Activated CD4-positive, alpha-beta T cell treated with anti-CD3 and anti-CD28 coated beads for 36 hours (primary cell): ENCODE measurements at regions not wholly inside any gene's neighbourhood (a gene's known extent, or its start where the extent isn't known, plus 50 kb on each side); places are given as distances from the start of the nearest gene placed in this dataset.
"Not testable (repeated sequence)": the region's sequence is repeated elsewhere in the genome, so short reads cannot be mapped to it uniquely, and the experiment has no call there.

Source experiments
- ATAC-seq: fragments of 200-7000 bp; cut with Tn5 transposase; one replicate; pipeline ENCODE4 v1.10.0; 2021; ENCODE audit warnings: mild to moderate bottlenecking, moderate library complexity
- CTCF ChIA-PET: fragments of 350-600 bp; sonication (Branson Sonifier 250); formaldehyde crosslinking; loops from one replicate; lab custom pipeline; 2021; ENCODE audit warnings: antibody characterized with exemption; lab: Charles Lee
- POLR2A ChIA-PET: fragments of 350-600 bp; sonication (Branson Sonifier 250); formaldehyde crosslinking; loops from one replicate; lab custom pipeline; 2021; ENCODE audit warnings: antibody characterized with exemption, inconsistent platforms; lab: Charles Lee
- DNase-seq: peaks from one replicate; pipeline ENCODE4 v3.0.0-alpha.2; 2020
- H3K27ac Mint-ChIP-seq: one replicate; pipeline ENCODE4 v1.8.0; 2021; ENCODE audit warnings: mixed read lengths
- H3K27me3 Mint-ChIP-seq: one replicate; pipeline ENCODE4 v1.8.0; 2021; ENCODE audit warnings: mixed read lengths
- H3K36me3 Mint-ChIP-seq: one replicate; pipeline ENCODE4 v1.8.0; 2021; ENCODE audit warnings: low read depth, mixed read lengths
- H3K4me1 Mint-ChIP-seq: one replicate; pipeline ENCODE4 v1.8.0; 2021; ENCODE audit warnings: mixed read lengths
- H3K4me3 Mint-ChIP-seq: one replicate; pipeline ENCODE4 v1.8.0; 2021; ENCODE audit warnings: mild to moderate bottlenecking, moderate library complexity, mixed read lengths
- H3K9me3 Mint-ChIP-seq: one replicate; pipeline ENCODE4 v1.8.0; 2021; ENCODE audit warnings: low read depth, mixed read lengths
- intact Hi-C, 2 experiments: fragments of 100-400 bp; cut with DNase I in 1 of 2; cut with micrococcal nuclease in 1 of 2; formaldehyde crosslinking; loops; one replicate each; pipeline versions ENCODE4 v1.14.2 to v1.15.1; 2022 to 2024; cut with DNase I, micrococcal nuclease

DNA sequence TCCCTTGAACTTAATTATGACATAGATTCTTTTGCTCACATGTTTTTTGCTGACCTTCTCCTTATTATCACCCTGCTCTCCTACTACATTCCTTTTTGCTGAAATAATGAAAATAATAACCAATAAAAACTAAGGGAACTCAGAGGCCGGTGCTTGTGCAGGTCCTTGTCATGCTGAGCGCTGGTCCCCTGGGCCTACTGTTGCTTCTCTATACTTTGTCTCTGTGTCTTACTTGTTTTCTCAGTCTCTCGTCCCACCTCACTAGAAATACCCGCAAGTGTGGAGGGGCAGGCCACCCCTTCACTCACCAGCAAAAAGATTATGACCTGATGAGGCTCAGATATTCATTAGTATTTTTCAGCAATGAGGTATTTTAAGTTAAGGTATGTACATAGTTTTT lies 3918.8 kb upstream of the OR11H1 start:
- H3K36me3 Mint-ChIP-seq, CTCF ChIA-PET, DNase-seq, H3K4me1 Mint-ChIP-seq, intact Hi-C loops, POLR2A ChIA-PET, H3K4me3 Mint-ChIP-seq, H3K27me3 Mint-ChIP-seq, ATAC-seq, H3K27ac Mint-ChIP-seq: not testable (repeated sequence)
- peaks cover 46% of the 10 kb centered on the region for H3K9me3 Mint-ChIP-seq

DNA sequence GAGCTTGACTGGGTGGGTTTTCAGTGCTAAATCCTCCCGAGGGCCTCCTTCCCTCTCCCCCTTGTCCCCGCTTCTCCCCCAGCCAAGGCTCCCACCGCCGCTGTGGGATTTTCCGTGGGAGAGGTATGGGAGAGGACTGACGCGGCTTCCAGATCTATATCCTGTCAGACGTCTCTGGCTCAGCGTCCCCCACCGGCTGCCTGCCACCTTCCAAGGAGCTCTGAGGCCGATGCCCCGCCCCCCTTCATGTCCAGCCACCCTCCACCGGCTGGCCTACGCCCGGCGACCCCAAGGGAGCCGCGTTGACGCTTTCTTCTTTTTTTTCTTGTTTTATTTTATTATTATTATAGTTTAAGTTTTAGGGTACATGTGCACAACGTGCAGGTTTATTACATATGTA lies 3916.7 kb upstream of the OR11H1 start:
- CTCF ChIA-PET, H3K27ac Mint-ChIP-seq: not testable (repeated sequence)

DNA sequence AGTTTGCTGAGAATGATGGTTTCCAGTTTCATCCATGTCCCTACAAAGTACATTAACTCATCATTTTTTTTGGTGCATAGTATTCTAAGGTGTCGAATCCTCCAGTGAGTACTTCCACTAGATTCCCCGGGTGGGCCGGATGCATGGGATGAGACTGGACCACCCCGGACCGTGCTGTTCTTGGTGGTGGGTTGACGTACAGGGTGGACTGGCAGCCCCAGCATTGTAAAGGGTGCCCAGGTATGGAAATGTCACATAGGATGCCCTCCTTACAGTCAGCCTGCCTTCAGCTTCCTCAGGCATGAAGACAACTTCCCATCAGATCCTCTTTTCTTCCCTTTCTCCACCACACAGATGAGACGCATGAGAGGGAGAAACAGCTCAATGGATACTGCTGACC lies 3916.1 kb upstream of the OR11H1 start:
- peaks cover 48% of the 10 kb centered on the region for H3K9me3 Mint-ChIP-seq
- ATAC-seq, H3K4me1 Mint-ChIP-seq, H3K27ac Mint-ChIP-seq, DNase-seq, intact Hi-C loops, H3K4me3 Mint-ChIP-seq, CTCF ChIA-PET, H3K27me3 Mint-ChIP-seq, POLR2A ChIA-PET: not testable (repeated sequence)
- H3K36me3 Mint-ChIP-seq = peaks cover 10% of the 10 kb centered on the region

More for the DNA sequence above, 3916.7 kb upstream of the OR11H1 start:
- H3K36me3 Mint-ChIP-seq, ATAC-seq, H3K4me1 Mint-ChIP-seq, H3K4me3 Mint-ChIP-seq, intact Hi-C loops, H3K27me3 Mint-ChIP-seq, DNase-seq, POLR2A ChIA-PET: not testable (repeated sequence)
- H3K9me3 Mint-ChIP-seq = peaks cover 47% of the 10 kb centered on the region

DNA sequence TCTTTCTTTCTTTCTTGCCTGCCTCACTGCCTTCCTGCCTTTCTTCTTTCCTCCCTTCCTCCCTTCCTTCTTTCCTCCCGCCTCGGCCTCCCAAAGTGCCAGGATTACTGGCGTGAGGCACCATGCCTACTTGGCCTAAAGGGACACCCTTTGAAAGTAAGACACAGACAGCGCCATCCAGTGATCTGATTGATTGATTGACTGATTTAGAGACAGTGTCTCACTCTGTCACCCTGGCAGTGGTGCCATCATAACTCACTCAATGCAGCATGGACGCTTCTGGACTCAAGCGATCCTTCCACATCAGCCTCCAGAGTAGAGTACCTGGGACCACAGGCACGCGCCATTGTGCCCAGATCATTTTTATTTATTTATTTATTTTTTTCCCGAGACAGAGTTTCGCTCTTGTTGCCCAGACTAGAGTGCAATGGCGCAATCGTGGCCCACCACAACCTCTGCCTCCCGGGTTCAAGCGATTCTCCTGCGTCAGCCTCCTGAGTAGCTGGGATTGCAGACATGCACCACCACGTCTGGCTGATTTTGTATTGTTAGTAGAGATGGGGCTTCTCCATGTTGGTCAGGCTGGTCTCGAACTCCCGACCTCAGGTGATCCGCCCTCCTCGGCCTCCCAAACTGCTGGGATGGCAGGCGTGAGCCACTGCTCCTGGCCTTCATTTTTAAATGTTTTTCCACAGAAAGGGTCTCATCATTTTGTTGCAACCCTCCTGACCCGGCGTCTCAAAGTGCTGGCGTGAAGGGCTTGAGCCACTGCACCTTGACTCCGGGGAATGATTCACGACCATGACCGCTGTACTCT lies 3914.7 kb upstream of the OR11H1 start:
- peaks cover 51% of the 10 kb centered on the region for H3K9me3 Mint-ChIP-seq
- CTCF ChIA-PET, H3K27ac Mint-ChIP-seq, ATAC-seq, H3K27me3 Mint-ChIP-seq, intact Hi-C loops, H3K4me1 Mint-ChIP-seq, H3K4me3 Mint-ChIP-seq, DNase-seq, POLR2A ChIA-PET: not testable (repeated sequence)
- H3K36me3 Mint-ChIP-seq = peaks cover 13% of the 10 kb centered on the region

DNA sequence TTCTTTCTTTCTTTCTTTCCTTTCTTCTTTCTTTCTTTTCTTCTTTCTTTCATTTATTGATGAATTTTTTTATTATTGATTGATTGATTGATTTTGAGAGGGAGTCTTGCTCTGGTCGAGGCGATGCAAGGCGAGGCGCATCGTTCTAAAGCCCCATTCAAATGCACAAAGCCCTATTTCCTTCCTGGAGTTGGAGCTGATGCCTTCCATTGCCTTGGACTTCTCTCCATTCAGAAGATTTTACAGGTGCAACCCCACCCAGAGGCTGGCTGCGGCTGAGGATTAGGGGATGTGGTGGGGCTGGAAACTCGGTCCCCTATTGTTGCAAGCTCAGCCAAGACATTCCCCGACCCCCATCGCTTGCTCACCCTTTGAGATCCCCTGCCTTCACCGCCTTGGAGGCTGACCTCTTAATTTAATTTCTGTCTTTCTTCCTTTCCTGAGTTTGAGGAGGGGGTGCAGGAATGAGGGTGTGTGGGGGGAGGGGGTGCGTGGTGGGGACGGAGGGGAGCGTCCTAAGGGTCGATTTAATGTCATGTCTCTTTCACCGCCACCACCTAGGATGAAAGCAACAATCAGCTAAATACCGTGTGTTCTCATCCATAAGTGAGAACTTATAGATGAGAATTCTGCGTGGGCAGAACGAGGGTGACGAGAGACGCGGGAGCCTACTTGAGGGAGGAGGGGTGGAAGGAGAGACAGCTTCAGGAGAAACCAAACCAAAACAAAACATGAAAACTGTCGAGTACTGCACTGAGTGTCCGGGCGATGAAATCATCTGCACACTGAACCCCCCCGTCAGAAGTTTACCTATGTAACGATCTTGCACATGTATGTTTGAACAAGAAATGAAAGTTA lies 3913.9 kb upstream of the OR11H1 start:
- Mint-ChIP-seq H3K4me1 (no peaks in the 10 kb centered on the region), H3K27ac (no peak overlapping the region), H3K4me3 (no peak overlapping the region), H3K36me3 (peaks cover 15% of the 10 kb centered on the region), H3K9me3 (peaks cover 52% of the 10 kb centered on the region), H3K27me3 (no peaks in the 10 kb centered on the region)
- ATAC-seq = no peak
- ChIA-PET POLR2A (no interaction called here), CTCF (no interaction called here)
- intact Hi-C loops = no loop called here
- DNase-seq = no peak

DNA sequence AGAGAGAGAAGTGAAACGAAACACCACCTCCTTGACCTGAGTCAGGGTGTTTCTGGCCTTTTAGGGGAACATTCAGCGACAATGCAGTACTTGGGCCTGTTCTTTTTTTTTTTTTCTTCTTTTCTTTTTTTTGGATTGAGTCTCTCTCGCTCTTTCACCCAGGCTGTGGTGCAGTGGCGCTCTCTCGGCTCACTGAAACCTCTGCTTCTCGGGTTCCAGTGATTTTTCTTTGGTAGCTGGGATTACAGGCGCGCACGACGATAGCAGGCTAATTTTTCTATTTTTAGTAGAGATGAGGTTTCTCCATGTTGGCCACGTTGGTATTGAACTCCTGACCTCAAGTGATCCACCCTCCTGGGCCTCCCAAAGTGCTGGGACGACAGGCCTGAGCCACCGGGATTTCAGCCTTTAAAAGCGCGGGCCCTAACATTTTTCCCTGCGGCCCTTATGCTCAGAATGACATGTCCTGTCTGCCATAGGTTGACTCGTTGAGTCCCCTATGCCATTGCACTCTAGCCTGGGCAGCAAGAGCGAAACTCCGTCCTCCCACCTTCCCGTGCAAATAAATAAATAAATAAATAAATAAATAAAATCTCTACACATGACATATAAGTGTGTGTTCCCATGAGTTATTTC lies 3913.1 kb upstream of the OR11H1 start:
- H3K9me3 Mint-ChIP-seq = peaks cover 57% of the 10 kb centered on the region
- POLR2A ChIA-PET, CTCF ChIA-PET: not testable (repeated sequence)

DNA sequence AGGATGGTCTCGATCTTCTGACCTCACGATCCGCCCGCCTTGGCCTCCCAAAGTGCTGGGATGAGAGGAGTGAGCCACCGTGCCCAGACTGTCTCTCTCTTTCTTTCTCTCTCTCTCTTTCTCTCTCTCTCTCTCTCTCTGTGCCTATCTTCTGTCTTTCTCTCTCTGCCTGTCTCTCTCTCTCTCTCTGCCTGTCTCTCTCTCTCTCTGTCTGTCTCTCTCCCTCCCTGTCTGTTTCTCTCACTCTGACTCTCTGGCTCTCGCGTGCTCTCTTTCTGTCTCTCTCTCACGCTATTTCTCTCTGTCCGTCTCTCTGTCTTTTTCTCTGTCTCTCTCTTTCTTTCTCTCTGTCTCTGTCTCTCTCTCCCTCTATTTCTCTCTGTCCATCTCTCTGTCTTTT lies 3911.2 kb upstream of the OR11H1 start:
- ChIA-PET CTCF (no interaction called here), POLR2A (no interaction called here)
- peaks cover 26% of the 10 kb centered on the region for H3K36me3 Mint-ChIP-seq
- H3K9me3 Mint-ChIP-seq = peaks cover 57% of the 10 kb centered on the region
- no peak overlapping the region for H3K27ac Mint-ChIP-seq
- ATAC-seq (no peak), DNase-seq (no peak)
- intact Hi-C loops = no loop called here
- no peaks in the 10 kb centered on the region for H3K27me3 Mint-ChIP-seq
- no peak overlapping the region for H3K4me3 Mint-ChIP-seq
- H3K4me1 Mint-ChIP-seq = no peaks in the 10 kb centered on the region

More for the DNA sequence above, 3913.1 kb upstream of the OR11H1 start:
- H3K4me3 Mint-ChIP-seq, H3K4me1 Mint-ChIP-seq, H3K27me3 Mint-ChIP-seq, intact Hi-C loops, ATAC-seq, DNase-seq, H3K27ac Mint-ChIP-seq: not testable (repeated sequence)
- H3K36me3 Mint-ChIP-seq = peaks cover 21% of the 10 kb centered on the region

DNA sequence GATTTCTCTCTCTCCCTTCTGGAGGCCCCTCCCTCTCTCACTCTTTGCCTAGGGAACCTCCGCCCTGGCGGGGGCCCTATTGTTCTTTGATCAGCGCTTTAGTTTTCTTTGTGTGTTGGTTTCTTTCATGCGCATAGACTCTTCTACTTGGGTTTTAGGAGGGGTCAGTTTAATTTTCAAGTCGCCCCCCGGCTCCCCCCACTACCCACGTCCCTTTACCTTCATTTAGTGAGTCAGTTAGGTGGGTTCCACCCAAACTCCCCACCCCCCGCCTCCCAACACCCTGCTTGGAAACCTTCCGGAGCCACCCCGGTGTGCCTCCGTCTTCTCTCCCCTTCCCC lies 3909.7 kb upstream of the OR11H1 start:
- POLR2A ChIA-PET, H3K27ac Mint-ChIP-seq, intact Hi-C loops, ATAC-seq, H3K4me3 Mint-ChIP-seq, CTCF ChIA-PET, H3K4me1 Mint-ChIP-seq, H3K27me3 Mint-ChIP-seq, DNase-seq: not testable (repeated sequence)
- Mint-ChIP-seq H3K9me3 (peaks cover 46% of the 10 kb centered on the region), H3K36me3 (peaks cover 26% of the 10 kb centered on the region)

DNA sequence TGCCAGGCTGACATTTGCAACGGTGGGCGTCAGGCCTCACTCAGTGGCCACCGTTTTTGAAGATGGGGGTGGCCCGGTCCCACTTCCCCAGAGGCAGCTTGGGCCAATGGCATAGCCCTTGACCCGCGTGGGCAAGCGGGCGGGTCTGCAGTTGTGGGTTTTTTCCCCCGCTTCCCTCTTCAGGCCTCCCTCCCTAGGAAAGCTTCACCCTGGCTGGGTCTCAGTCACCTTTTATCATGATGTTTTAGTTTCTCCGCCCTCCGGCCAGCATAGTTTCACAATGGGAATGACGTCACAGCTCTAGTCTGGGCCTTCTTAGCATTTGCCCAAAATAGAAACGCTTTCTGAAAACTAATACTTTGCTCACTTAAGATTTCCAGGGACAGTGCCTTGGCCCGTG lies 3909.3 kb upstream of the OR11H1 start:
- H3K27me3 Mint-ChIP-seq, POLR2A ChIA-PET, CTCF ChIA-PET, H3K4me1 Mint-ChIP-seq, DNase-seq, intact Hi-C loops, H3K4me3 Mint-ChIP-seq, ATAC-seq, H3K27ac Mint-ChIP-seq: not testable (repeated sequence)
- H3K36me3 Mint-ChIP-seq = peaks cover 26% of the 10 kb centered on the region
- H3K9me3 Mint-ChIP-seq = peaks cover 46% of the 10 kb centered on the region

DNA sequence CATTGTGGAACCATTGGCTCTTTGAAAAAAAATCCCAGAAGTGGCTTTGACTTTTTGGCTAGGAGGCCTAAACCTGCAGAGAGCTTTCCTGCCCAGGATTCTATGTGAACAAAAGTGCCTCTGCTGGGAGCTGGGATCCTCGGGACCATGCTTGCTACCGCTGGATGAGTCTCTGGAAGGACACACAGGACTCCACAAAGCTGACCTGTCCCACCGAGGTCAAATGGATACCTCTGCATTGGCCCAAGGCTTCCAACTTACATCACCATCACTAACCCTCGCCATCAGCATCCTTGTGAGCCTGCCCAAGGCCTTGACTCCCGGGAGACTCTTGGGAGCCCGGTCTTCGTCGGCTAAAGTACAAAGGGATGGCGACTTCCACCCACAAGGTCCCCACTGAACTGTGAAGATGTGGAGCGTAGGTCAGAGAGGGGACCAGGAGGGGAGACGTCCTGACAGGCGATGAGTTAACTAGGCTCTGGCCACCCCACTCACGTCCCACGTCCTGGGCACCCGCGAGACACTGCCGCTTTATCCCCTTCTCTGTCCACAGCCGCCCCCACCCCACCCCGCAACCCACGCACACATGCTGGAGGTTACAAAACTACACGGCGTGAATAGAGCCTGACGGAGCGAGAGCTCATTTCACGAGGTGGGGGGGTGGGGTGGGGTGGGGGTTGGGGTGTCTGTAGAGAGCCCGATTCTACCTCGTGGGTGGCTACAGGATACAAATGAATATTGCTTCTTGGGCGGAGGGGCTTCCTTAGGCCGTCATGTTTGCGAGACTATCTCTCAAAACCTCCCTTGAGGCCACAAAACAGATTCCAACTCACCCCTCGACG lies 3906.8 kb upstream of the OR11H1 start:
- ATAC-seq, POLR2A ChIA-PET, H3K4me3 Mint-ChIP-seq, DNase-seq, H3K27me3 Mint-ChIP-seq, CTCF ChIA-PET, H3K4me1 Mint-ChIP-seq, H3K27ac Mint-ChIP-seq, intact Hi-C loops: not testable (repeated sequence)
- peaks cover 55% of the 10 kb centered on the region for H3K9me3 Mint-ChIP-seq
- H3K36me3 Mint-ChIP-seq = peaks cover 18% of the 10 kb centered on the region

DNA sequence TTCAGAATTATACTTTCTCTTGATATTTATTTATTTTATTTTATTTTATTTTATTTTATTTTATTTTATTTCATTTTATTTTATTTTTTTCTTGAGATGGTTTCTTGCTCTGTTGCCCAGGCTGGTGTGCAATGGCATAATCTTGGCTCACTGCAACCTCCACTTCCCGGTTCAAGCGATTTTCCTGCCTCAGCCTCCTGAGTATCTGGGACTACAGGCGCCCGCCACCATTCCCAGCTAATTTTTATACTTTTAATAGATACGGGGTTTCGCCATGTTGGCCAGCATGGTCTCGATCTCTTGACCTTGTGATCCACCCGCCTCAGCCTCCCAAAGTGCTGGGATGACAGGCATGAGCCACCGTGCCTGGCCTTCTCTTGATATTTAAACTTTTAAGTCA lies 3905.2 kb upstream of the OR11H1 start:
- CTCF ChIA-PET, DNase-seq, H3K27me3 Mint-ChIP-seq, ATAC-seq, intact Hi-C loops, H3K4me3 Mint-ChIP-seq, POLR2A ChIA-PET, H3K27ac Mint-ChIP-seq, H3K4me1 Mint-ChIP-seq: not testable (repeated sequence)
- Mint-ChIP-seq H3K36me3 (peaks cover 16% of the 10 kb centered on the region), H3K9me3 (peaks cover 46% of the 10 kb centered on the region)
